LoVo (cell line): ENCODE measurements at regions not wholly inside any gene's neighbourhood (a gene's known extent, or its start where the extent isn't known, plus 50 kb on each side); places are given as distances from the start of the nearest gene placed in this dataset.
A peak's percentile ranks its signal among the peaks of the same experiment; 100 is the strongest.
"Not testable (repeated sequence)": the region's sequence is repeated elsewhere in the genome, so short reads cannot be mapped to it uniquely, and the experiment has no call there.

Experiments
- DNase-seq: peaks from one replicate; pipeline ENCODE4 v3.0.0-alpha.2; 2016; ENCODE audit warnings: low spot score

DNA sequence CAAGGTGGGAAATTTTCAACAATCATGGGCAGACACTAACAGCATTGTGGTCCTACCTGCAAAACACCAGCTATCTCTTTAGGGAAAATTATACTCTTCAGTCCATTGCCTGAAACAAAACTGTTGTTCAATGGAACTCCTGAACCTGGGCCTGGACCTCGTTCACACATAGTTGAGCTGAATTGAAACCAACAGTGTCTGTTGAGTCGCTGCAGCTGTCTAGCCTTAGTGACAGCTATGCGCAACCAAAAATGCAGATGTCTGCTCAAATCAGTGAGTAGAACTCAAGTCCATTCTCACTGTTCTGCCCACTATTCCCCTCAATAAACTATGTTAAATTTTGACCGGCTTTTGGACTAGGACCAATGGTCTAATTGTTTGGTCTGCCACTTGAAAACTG, 286.2 kb downstream of the TFAP2A start:
- DNase-seq, result no peak

GRCh38 chr6:10122164-10122563, 292.7 kb downstream of the TFAP2A start:
- no peak for DNase-seq

DNA sequence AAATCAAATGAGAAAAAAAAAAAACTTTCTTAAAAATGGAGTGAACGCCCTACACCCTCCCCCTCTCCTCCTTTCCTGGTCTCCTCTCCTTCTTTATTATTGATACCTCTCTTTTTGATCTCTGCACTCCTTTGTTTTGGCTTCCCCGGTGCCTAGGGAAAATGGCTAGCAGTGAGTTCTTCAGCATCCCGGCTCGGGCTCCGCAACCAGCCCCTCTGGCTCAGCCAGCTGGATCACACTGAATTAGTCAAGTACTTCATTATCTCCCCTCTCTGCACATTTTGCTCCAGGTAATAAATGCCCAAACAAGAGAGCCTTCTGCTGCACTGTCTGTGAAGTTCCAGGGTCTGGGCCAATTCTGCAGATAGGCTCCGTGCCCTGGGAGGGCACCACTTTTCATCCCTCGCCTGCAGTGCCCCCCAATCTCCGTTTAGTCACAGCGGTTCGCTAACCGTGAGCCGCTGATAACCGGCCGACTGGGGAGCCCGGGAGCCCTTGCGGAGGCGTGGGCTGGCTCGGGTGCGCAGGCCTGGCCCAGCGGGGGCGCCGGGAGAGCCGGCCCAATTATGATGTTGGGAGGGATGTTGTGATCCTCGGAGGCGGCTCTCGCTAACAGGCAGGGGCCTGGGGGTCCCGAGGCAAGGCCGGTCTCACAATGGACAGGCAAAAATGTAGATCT, 301.9 kb downstream of the TFAP2A start:
- DNase-seq, result no peak

GRCh38 chr6:10111975-10112374, 302.9 kb downstream of the TFAP2A start:
- no peak for DNase-seq

DNA sequence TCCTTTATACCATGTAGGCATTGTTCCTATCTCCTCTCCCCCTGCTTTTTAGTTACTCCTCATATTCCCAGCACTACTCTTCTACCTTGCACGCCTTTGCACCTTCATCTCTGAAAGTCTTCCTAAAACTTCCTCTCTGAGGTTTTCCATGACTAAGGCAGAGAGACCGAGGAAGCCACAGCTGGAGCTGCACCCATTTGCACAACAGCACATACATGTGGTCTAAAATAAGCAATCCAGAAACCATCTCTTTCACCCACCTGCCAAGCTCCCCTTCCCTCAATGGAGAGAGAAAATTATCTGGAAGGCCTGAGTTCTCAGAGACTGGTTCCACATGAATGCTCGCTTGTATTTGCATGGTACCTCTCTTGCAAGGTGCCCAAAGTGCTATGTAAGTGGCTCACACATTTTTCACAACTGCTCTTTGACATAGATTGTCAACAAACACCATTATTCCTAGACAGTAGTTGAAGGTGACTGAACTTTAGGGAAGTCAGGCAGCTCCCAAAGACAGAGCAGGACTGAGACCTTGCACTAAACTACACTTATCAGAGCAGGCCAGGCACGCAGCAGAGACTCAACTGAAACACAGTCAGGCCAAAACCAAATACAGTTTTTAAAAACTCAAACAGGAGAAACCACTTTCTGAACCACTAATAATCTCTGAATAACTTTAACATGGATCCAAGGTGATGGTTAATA, 313.2 kb downstream of the TFAP2A start:
- no peak for DNase-seq

- no peak for DNase-seq
Observed at GRCh38 chr6:10099529-10100140, 315.2 kb downstream of the TFAP2A start.

DNA sequence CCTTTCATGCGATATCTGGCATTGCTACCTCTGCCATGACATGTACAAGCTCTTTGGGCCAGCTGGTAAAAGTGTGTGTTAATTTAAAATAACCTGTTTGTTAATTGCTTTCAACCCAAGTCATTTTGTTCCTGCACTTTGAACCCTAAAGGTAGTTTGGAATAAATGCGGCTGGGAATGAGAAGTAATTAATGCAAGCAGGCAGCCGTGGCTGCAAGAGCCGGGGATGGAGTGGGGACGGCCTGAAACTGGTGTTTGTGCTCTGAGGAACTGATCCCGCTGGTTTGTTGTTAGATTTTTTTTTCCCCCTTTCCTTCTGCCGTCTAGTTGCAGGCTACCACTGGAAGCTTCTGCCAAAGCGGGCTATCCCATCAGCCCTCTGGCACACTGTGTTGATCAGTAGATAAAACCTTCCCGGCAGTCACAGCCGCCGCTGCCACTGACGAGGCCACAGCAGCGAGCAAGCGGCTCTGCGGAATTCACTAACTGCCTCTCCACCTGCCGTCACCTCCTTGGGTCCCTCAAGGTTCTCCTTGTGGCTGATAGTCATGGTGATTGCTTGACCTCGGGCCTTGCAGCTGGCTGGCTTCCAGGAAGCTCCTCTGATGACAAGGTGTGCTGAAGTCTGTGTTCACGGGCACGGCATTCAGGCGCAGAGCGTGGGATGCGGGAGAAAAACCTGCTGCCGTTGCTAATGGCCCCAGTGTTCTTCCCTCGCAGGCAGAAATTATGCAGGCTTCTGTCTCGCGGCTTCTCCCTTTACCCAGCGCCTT, 315.9 kb downstream of the TFAP2A start:
- DNase-seq, result peak; percentile 38

DNA sequence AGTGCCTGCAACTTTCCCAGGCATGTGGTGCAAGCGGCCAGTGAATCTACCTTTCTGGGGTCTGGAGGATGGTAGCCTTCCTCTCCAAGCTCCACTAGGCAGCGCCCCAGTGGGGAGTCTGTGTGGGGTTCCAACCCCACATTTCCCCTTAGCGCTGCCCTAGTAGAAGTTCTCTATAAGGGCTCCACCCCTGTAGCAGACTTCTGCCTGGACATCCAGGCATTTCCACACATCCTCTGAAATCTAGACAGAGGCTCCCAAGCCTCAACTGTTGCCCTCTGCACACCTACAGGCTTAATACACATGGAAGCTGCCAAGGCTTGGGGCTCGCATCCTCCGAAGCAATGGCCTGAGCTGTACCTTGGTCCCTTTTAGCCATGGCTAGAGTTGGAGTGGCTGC, 321.6 kb downstream of the TFAP2A start:
- no peak for DNase-seq

- peak; percentile 9 for DNase-seq
Observed at GRCh38 chr6:10084111-10084986, 330.5 kb downstream of the TFAP2A start.

DNA sequence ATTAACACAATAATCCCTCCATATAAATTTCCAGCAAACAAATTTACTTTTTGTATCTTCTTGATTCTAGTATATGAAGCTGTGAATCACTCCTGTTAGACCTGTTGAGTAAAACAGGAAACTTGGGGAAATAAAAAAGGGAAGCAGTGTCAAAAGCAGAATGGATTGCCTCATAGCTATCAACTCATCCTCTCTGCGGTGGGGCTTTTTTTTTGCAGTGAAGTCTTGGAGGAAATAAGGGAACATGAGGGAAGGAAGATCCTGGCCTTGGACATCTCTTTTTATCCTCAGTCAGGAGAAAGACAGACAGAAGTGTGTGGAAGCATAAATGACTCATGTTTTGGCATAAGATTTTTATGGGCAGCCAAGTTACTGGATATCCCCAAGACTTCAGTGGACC, 332.5 kb downstream of the TFAP2A start:
- DNase-seq, result no peak

DNA sequence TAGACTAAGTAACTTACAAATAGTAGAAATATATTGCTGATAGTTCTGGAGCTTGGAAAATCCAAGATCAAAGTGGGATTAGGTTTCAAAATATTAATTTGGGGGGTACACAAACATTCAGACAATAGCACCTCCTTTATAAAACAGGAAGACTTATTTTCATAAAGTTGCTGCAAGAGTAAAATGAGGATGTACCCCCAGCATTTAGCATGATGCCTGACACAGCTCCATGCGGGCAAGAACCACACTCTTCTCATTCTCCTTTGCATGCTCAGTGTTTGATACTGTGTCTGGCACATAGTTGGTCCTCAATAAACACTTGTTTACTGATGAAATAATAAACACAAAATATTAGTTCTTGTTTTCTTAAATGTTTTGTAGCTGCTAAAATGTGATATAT, 332.9 kb downstream of the TFAP2A start:
- no peak for DNase-seq

GRCh38 chr6:10081075-10081474, 333.8 kb downstream of the TFAP2A start:
- DNase-seq, result no peak

DNA sequence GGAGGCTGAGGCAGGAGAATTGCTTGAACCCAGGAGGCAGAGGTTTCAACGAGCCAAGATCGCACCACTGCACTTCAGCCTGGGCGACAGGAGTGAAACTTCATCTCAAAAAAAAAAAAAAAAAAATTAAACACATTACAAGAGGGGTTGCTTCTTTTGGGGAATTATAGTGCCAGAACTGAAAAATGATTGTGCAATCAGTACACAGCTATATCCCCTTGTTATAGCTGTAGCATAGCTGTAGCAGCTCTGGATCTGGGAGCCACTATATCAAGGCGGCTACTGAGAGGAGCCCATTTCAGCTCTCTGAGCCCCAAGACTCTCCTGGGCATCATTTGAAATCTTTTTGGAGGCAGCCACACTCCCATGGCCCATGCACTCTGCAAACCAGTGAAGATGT, 334.3 kb downstream of the TFAP2A start:
- DNase-seq, result no peak

DNA sequence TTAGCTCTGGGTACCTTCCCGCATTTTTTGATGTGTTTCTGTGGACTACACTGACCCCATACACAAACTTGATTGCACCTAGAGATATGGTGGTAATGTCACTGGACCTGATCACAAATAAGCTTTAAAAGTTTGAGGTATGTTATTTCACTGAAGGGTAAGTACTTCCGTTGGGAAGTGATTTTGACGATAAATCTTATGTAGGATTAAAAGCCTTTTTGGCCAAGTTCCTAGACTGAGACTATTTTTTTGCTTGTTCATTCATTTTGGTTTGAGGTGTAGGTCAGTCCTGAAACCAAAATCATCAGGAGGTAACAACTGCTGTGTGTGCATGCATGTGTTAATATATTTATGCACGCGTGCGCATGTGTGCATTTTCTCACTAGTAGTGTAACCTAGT, 336.3 kb downstream of the TFAP2A start:
- no peak for DNase-seq

GRCh38 chr6:10074726-10075125, 340.1 kb downstream of the TFAP2A start:
- not testable (repeated sequence) for DNase-seq

- DNase-seq, result no peak
Observed at GRCh38 chr6:10073341-10073740, 341.5 kb downstream of the TFAP2A start.

- DNase-seq, result no peak
Observed at GRCh38 chr6:10071631-10072220, 343.1 kb downstream of the TFAP2A start.

DNA sequence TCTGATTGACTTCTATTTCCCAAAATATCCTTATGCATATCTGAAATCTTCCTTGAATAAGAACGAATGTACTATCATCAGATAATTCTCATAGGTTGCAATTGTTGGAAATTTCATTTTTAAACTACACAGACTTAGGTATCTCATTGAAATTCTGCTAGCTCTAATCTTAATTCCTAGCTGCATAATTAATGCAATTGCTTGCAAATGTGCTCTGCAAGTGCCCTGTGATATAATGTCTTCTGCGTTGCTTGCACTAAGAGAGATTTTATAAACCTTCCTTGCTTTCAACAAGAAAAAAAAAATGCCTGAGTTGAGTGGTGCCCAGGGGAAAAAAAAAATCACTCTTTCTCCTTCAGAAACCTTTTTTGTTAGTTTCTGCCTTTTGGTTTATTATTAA, 354.9 kb downstream of the TFAP2A start:
- no peak for DNase-seq

DNA sequence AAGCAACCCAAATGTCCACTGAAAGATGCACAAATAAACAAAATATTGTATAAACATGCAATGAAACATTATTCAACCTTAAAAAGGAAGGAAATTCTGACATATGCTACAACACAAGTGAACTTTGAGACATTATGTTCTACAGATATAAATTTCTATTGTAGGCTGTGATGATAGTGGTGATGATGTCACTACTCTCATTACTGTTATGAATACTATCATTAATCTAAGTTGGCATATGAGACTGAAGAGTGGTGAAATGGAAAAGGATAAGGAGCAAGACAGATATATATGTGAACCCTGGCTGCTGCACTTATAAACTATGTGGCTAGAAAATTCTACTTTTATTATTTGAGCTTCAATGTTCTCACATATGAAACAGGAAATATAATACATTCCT, 360.2 kb downstream of the TFAP2A start:
- DNase-seq, result no peak

DNA sequence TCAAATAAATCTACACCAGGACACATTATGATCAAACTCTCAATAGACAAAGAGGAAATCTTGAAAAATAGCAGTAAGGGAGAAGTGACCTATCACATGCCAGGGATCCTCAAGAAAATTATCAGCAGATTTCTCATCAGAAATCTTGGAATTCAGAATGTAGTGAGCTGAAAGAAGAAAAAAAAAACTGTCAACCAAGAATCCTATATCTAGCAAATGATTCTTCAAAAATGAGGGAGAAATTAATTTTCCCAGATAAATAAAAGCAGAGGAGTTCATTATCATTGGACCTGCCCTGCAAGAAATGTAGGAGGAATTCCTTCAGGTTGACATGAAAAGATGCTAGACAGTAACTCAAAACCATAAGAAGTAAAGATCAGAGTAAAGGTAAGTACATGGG, 363.6 kb downstream of the TFAP2A start:
- no peak for DNase-seq
